ENCODE measurements at regions not wholly inside any gene's neighbourhood (a gene's known extent, or its start where the extent isn't known, plus 50 kb on each side); places are given as distances from the start of the nearest gene placed in this dataset.
"Not testable (repeated sequence)": the region's sequence is repeated elsewhere in the genome, so short reads cannot be mapped to it uniquely, and the experiment has no call there.

DNA sequence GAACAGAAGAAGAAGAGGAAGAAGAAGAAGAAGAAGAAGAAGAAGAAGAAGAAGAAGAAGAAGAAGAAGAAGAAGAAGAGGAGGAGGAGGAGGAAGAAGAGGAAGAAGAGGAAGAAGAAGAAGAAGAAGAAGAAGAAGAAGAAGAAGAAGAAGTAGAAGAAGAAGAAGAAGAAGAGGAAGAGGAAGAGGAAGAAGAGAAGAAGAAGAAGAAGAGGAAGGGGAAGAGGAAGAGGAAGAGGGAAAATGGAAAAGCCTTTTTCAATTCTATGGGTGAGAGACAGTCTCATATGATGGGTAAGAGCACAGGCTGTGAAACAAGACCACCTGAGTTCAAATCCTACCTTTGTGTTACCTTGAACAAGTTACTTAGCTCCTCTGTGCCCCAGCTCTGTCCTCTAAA is 111.9 kb upstream of the GRAMD1B start:
- not testable (repeated sequence) for TF ChIP-seq POLR2AphosphoS5 (IDR thresholded peaks at IDR 0.05; ENCODE audit: low read depth); JUNB (IDR thresholded peaks at IDR 0.05; ENCODE audit: unreplicated experiment); ZNF331 (CRISPR knock-in tag; IDR thresholded peaks at IDR 0.05; ENCODE audit: low read depth); NANOG (IDR thresholded peaks at IDR 0.05; ENCODE audit: borderline replicate concordance); EZH2 (IDR thresholded peaks at IDR 0.05; ENCODE audit: low read depth, unreplicated experiment); CREB1 (CRISPR knock-in tag; IDR thresholded peaks at IDR 0.05; ENCODE audit: low read depth)
- TF ChIP-seq, protein P1, sequence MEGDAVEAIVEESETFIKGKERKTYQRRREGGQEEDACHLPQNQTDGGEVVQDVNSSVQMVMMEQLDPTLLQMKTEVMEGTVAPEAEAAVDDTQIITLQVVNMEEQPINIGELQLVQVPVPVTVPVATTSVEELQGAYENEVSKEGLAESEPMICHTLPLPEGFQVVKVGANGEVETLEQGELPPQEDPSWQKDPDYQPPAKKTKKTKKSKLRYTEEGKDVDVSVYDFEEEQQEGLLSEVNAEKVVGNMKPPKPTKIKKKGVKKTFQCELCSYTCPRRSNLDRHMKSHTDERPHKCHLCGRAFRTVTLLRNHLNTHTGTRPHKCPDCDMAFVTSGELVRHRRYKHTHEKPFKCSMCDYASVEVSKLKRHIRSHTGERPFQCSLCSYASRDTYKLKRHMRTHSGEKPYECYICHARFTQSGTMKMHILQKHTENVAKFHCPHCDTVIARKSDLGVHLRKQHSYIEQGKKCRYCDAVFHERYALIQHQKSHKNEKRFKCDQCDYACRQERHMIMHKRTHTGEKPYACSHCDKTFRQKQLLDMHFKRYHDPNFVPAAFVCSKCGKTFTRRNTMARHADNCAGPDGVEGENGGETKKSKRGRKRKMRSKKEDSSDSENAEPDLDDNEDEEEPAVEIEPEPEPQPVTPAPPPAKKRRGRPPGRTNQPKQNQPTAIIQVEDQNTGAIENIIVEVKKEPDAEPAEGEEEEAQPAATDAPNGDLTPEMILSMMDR (conservative IDR thresholded peaks at IDR 0.05; ENCODE audit: low read depth in 2 of 2): not testable (repeated sequence)
- TF ChIP-seq, protein P2, sequence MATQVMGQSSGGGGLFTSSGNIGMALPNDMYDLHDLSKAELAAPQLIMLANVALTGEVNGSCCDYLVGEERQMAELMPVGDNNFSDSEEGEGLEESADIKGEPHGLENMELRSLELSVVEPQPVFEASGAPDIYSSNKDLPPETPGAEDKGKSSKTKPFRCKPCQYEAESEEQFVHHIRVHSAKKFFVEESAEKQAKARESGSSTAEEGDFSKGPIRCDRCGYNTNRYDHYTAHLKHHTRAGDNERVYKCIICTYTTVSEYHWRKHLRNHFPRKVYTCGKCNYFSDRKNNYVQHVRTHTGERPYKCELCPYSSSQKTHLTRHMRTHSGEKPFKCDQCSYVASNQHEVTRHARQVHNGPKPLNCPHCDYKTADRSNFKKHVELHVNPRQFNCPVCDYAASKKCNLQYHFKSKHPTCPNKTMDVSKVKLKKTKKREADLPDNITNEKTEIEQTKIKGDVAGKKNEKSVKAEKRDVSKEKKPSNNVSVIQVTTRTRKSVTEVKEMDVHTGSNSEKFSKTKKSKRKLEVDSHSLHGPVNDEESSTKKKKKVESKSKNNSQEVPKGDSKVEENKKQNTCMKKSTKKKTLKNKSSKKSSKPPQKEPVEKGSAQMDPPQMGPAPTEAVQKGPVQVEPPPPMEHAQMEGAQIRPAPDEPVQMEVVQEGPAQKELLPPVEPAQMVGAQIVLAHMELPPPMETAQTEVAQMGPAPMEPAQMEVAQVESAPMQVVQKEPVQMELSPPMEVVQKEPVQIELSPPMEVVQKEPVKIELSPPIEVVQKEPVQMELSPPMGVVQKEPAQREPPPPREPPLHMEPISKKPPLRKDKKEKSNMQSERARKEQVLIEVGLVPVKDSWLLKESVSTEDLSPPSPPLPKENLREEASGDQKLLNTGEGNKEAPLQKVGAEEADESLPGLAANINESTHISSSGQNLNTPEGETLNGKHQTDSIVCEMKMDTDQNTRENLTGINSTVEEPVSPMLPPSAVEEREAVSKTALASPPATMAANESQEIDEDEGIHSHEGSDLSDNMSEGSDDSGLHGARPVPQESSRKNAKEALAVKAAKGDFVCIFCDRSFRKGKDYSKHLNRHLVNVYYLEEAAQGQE (IDR thresholded peaks at IDR 0.05; ENCODE audit: unreplicated experiment): not testable (repeated sequence)
